ENCODE measurements at regions not wholly inside any gene's neighbourhood (a gene's known extent, or its start where the extent isn't known, plus 50 kb on each side); places are given as distances from the start of the nearest gene placed in this dataset.
"Not testable (repeated sequence)": the region's sequence is repeated elsewhere in the genome, so short reads cannot be mapped to it uniquely, and the experiment has no call there.

GRCh38 chr18:1732143-1732542 lies 827.5 kb downstream of the ADCYAP1 start:
- no peak for DNase-seq

- no peak for DNase-seq
These were observed 825.2 kb downstream of the METTL4 start for GRCh38 chr18:1746131-1746530.

- DNase-seq, result no peak
These were observed 820.1 kb downstream of the METTL4 start for GRCh38 chr18:1751249-1751648.

- DNase-seq, result no peak
These were observed 810.4 kb downstream of the METTL4 start for GRCh38 chr18:1760901-1761300.

- no peak for DNase-seq
These were observed 797.0 kb downstream of the METTL4 start for GRCh38 chr18:1774261-1774660.

GRCh38 chr18:1777843-1778242 lies 793.5 kb downstream of the METTL4 start:
- DNase-seq, result no peak

GRCh38 chr18:1778496-1779178 lies 792.7 kb downstream of the METTL4 start:
- no peak for DNase-seq

- DNase-seq, result no peak
These were observed 791.7 kb downstream of the METTL4 start for GRCh38 chr18:1779587-1779986.

GRCh38 chr18:1784113-1784512 lies 787.2 kb downstream of the METTL4 start:
- no peak for DNase-seq

- DNase-seq, result not testable (repeated sequence)
These were observed 785.3 kb downstream of the METTL4 start for GRCh38 chr18:1785980-1786379.

GRCh38 chr18:1796636-1797035 lies 774.7 kb downstream of the METTL4 start:
- no peak for DNase-seq

- no peak for DNase-seq
These were observed 774.1 kb downstream of the METTL4 start for GRCh38 chr18:1797235-1797634.

GRCh38 chr18:1805521-1805920 lies 765.8 kb downstream of the METTL4 start:
- no peak for DNase-seq

- no peak for DNase-seq
These were observed 764.3 kb downstream of the METTL4 start for GRCh38 chr18:1806884-1807615.

GRCh38 chr18:1811282-1811681 lies 760.0 kb downstream of the METTL4 start:
- no peak for DNase-seq

GRCh38 chr18:1825296-1825695 lies 746.0 kb downstream of the METTL4 start:
- no peak for DNase-seq

GRCh38 chr18:1840878-1841277 lies 730.4 kb downstream of the METTL4 start:
- no peak for DNase-seq

- DNase-seq, result peak; percentile 60
These were observed 724.7 kb downstream of the METTL4 start for GRCh38 chr18:1846640-1847039.

- DNase-seq, result peak; percentile 22
These were observed 722.6 kb downstream of the METTL4 start for GRCh38 chr18:1848716-1849115.

- no peak for DNase-seq
These were observed 721.9 kb downstream of the METTL4 start for GRCh38 chr18:1849386-1849785.

GRCh38 chr18:1857281-1857680 lies 714.0 kb downstream of the METTL4 start:
- DNase-seq, result not testable (repeated sequence)

- DNase-seq, result no peak
These were observed 709.8 kb downstream of the METTL4 start for GRCh38 chr18:1861473-1861872.

- no peak for DNase-seq
These were observed 705.4 kb downstream of the METTL4 start for GRCh38 chr18:1865869-1866268.

GRCh38 chr18:1872274-1872673 lies 699.0 kb downstream of the METTL4 start:
- no peak for DNase-seq

- no peak for DNase-seq
These were observed 696.1 kb downstream of the METTL4 start for GRCh38 chr18:1875219-1875618.
